Progenitor cell of endocrine pancreas (in vitro differentiated cells): ENCODE measurements at regions not wholly inside any gene's neighbourhood (a gene's known extent, or its start where the extent isn't known, plus 50 kb on each side); places are given as distances from the start of the nearest gene placed in this dataset.

Experiments
- DNase-seq: peaks from one replicate; pipeline ENCODE4 v3.0.0; 2021; ENCODE audit warnings: low spot score; ENCODE audit not compliant: unreplicated experiment
- H3K27ac Mint-ChIP-seq: 2 replicates; pipeline ENCODE4 v1.8.0; 2021; ENCODE audit warnings: mild to moderate bottlenecking, moderate library complexity, mixed read lengths
- H3K27me3 Mint-ChIP-seq: 2 replicates; pipeline ENCODE4 v1.8.0; 2021; ENCODE audit warnings: mixed read lengths
- H3K36me3 Mint-ChIP-seq: 2 replicates; pipeline ENCODE4 v1.8.0; 2022; ENCODE audit warnings: mixed read lengths; ENCODE audit not compliant: insufficient read depth
- H3K4me1 Mint-ChIP-seq: 2 replicates; pipeline ENCODE4 v1.8.0; 2021; ENCODE audit warnings: low read depth, mixed read lengths
- H3K4me3 Mint-ChIP-seq: 2 replicates; pipeline ENCODE4 v1.8.0; 2021; ENCODE audit warnings: low read depth, mild to moderate bottlenecking, moderate library complexity, mixed read lengths
- H3K9me3 Mint-ChIP-seq: 2 replicates; pipeline ENCODE4 v1.8.0; 2021; ENCODE audit warnings: low read depth, mixed read lengths
- TF ChIP-seq, protein P1 (sequence below): fragments of 200-600 bp; sonication (generic); IDR thresholded peaks from one replicate; pipeline ENCODE4 v1.5.0; 2021; ENCODE audit warnings: antibody characterized with exemption, mild to moderate bottlenecking; ENCODE audit not compliant: unreplicated experiment

DNA sequence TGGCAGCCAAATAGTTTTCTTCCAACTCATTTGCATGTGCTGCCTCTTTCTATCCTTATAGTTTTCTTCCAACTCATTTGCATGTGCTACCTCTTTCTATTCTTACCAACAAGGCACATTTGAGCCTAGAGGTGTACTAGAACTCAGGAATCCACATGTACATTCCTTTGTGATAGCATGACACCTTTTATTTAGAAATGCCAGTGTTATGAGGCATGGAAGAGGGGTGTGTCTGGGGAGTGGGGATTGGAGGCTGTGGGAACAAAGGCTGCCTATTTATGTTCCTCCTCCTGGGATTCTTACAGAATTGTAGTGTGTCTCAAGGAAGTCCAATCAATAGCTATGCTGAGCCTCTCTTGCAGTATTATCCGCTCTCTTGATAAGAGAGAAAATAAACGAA lies 966.7 kb downstream of the PCDH17 start:
- H3K4me1 Mint-ChIP-seq, result peaks cover 13% of the 10 kb centered on the region
- peak overlapping the region; percentile 35 for H3K27ac Mint-ChIP-seq
- H3K9me3 Mint-ChIP-seq, result peaks cover 7% of the 10 kb centered on the region
- TF ChIP-seq, protein P1, sequence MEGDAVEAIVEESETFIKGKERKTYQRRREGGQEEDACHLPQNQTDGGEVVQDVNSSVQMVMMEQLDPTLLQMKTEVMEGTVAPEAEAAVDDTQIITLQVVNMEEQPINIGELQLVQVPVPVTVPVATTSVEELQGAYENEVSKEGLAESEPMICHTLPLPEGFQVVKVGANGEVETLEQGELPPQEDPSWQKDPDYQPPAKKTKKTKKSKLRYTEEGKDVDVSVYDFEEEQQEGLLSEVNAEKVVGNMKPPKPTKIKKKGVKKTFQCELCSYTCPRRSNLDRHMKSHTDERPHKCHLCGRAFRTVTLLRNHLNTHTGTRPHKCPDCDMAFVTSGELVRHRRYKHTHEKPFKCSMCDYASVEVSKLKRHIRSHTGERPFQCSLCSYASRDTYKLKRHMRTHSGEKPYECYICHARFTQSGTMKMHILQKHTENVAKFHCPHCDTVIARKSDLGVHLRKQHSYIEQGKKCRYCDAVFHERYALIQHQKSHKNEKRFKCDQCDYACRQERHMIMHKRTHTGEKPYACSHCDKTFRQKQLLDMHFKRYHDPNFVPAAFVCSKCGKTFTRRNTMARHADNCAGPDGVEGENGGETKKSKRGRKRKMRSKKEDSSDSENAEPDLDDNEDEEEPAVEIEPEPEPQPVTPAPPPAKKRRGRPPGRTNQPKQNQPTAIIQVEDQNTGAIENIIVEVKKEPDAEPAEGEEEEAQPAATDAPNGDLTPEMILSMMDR, result no peak
- no peaks in the 10 kb centered on the region for H3K27me3 Mint-ChIP-seq
- no peak for DNase-seq
- peaks cover 1% of the 10 kb centered on the region for H3K36me3 Mint-ChIP-seq
- no peak overlapping the region for H3K4me3 Mint-ChIP-seq

DNA sequence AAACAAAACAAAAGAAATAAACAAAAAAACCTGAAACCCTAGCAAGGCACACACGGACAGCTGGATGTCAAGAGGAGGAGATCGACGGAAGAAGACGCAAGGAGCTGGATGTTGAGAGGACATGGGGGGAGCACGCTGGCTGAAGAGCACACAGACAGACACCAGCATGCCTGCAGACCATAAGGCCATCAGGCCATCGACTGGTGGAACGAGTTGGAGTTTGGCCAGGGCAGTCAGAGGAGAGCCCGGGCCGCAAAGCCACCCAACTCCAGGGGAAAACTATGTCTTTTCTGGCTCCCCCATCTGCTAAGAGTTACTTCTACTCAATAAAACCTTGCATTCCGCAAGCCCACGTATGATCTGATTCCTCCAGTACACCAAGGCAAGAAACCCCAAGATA lies 979.6 kb downstream of the PCDH17 start:
- TF ChIP-seq, protein P1, result no peak
- H3K27me3 Mint-ChIP-seq, result no peaks in the 10 kb centered on the region
- H3K27ac Mint-ChIP-seq, result no peak overlapping the region
- DNase-seq, result no peak
- H3K4me3 Mint-ChIP-seq, result no peak overlapping the region
- peaks cover 2% of the 10 kb centered on the region for H3K36me3 Mint-ChIP-seq
- peaks cover 19% of the 10 kb centered on the region for H3K9me3 Mint-ChIP-seq
- H3K4me1 Mint-ChIP-seq, result peaks cover 2% of the 10 kb centered on the region

GRCh38 chr13:58617880-58618665 lies 986.5 kb downstream of the PCDH17 start:
- no peak overlapping the region for H3K4me3 Mint-ChIP-seq
- peak overlapping the region; percentile 18 for H3K27ac Mint-ChIP-seq
- TF ChIP-seq, protein P1, result no peak
- no peaks in the 10 kb centered on the region for H3K36me3 Mint-ChIP-seq
- DNase-seq, result no peak
- H3K27me3 Mint-ChIP-seq, result no peaks in the 10 kb centered on the region
- peaks cover 27% of the 10 kb centered on the region for H3K4me1 Mint-ChIP-seq
- peaks cover 9% of the 10 kb centered on the region for H3K9me3 Mint-ChIP-seq

- TF ChIP-seq, protein P1, result no peak
- Mint-ChIP-seq H3K4me1 (peaks cover 27% of the 10 kb centered on the region), H3K36me3 (no peaks in the 10 kb centered on the region), H3K9me3 (no peaks in the 10 kb centered on the region), H3K27ac (peak overlapping the region; percentile 25), H3K4me3 (peak overlapping the region; percentile 2), H3K27me3 (no peaks in the 10 kb centered on the region)
- no peak for DNase-seq
Measured at GRCh38 chr13:58619396-58620113, 988.0 kb downstream of the PCDH17 start.

DNA sequence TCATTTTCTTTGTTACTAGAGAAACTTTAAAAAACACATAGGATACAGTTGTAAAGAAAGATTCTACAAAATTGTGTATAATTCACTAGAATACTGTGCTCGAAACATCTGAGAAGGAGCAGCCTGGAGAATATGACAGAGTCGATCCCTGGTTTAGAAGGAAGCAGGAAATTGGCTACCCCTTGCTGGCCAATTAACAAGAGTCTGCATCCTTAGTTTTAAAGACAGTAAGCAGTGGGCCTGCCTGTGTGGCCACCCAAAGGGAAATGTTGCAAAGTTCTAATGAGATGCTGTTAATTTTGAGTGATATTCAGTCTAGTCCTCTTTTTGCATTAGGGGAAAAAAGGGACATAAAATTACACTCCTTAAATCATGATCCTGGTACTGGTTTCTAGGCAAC lies 988.6 kb downstream of the PCDH17 start:
- Mint-ChIP-seq H3K4me3 (no peak overlapping the region), H3K9me3 (no peaks in the 10 kb centered on the region), H3K4me1 (peaks cover 27% of the 10 kb centered on the region), H3K36me3 (no peaks in the 10 kb centered on the region), H3K27ac (peak overlapping the region; percentile 25), H3K27me3 (no peaks in the 10 kb centered on the region)
- no peak for DNase-seq
- TF ChIP-seq, protein P1, result no peak
